Natural killer cell treated with Interleukin-12 subunit alpha and Interleukin-12 subunit beta and Interleukin-15 and Interleukin-18, amount 100 ng/mL, for 72 hours (primary cell): ENCODE measurements at regions not wholly inside any gene's neighbourhood (a gene's known extent, or its start where the extent isn't known, plus 50 kb on each side); places are given as distances from the start of the nearest gene placed in this dataset.

Experiments
- ATAC-seq, 2 donors: fragments of 150-1000 bp; cut with Tn5 transposase in 1 of 2; sonication (Bioruptor Pico), chemical (Tn5 transposase) in 1 of 2; 2 replicates each; pipeline ENCODE4 v1.10.0; 2021
- DNase-seq: peaks from one replicate; pipeline ENCODE4 v3.0.0; 2022; ENCODE audit warnings: low spot score
- H3K27ac Mint-ChIP-seq, 2 donors: 1 replicate in 1 of 2; 2 replicates in 1 of 2; pipeline ENCODE4 v1.8.0; 2022; ENCODE audit warnings: mixed read lengths in 2 of 2, mild to moderate bottlenecking in 1 of 2, moderate library complexity in 1 of 2
- H3K27me3 Mint-ChIP-seq, 2 donors: 1 replicate in 1 of 2; 2 replicates in 1 of 2; pipeline ENCODE4 v1.8.0; 2022; ENCODE audit warnings: mixed read lengths in 2 of 2
- H3K36me3 Mint-ChIP-seq: one replicate; pipeline ENCODE4 v1.8.0; 2022; ENCODE audit warnings: mixed read lengths
- H3K4me1 Mint-ChIP-seq, 2 donors: 1 replicate in 1 of 2; 2 replicates in 1 of 2; pipeline ENCODE4 v1.8.0; 2022; ENCODE audit warnings: low read depth in 2 of 2, mixed read lengths in 2 of 2, mild to moderate bottlenecking in 1 of 2
- H3K4me3 Mint-ChIP-seq: one replicate; pipeline ENCODE4 v1.8.0; 2022; ENCODE audit warnings: mixed read lengths
- H3K9me3 Mint-ChIP-seq: 2 replicates; pipeline ENCODE4 v1.8.0; 2022; ENCODE audit warnings: mixed read lengths

GRCh38 chr11:130546438-130546837, 98.0 kb downstream of the ADAMTS15 start:
- DNase-seq (no peak), ATAC-seq (peak in 1 of 2 donors; percentile 16)
- H3K27me3 Mint-ChIP-seq: peaks cover 11 to 14% of the 10 kb centered on the region in 2 donors
- H3K27ac Mint-ChIP-seq: no peak overlapping the region
- no peak overlapping the region for H3K4me3 Mint-ChIP-seq
- H3K4me1 Mint-ChIP-seq: no peaks in the 10 kb centered on the region
- H3K36me3 Mint-ChIP-seq: no peaks in the 10 kb centered on the region
- H3K9me3 Mint-ChIP-seq: no peaks in the 10 kb centered on the region

- Mint-ChIP-seq H3K9me3 (no peaks in the 10 kb centered on the region), H3K27ac (no peak overlapping the region), H3K4me3 (no peak overlapping the region), H3K27me3 (peaks cover 9 to 19% of the 10 kb centered on the region in 2 donors), H3K36me3 (no peaks in the 10 kb centered on the region), H3K4me1 (no peaks in the 10 kb centered on the region)
- DNase-seq (no peak), ATAC-seq (peak in 1 of 2 donors; percentile 5)
These were observed 98.7 kb downstream of the ADAMTS15 start for GRCh38 chr11:130546901-130547694.

GRCh38 chr11:130547761-130548490, 99.5 kb downstream of the ADAMTS15 start:
- DNase-seq: no peak
- no peak for ATAC-seq
- H3K4me1 Mint-ChIP-seq: no peaks in the 10 kb centered on the region
- no peaks in the 10 kb centered on the region for H3K9me3 Mint-ChIP-seq
- H3K27ac Mint-ChIP-seq: no peak overlapping the region
- peaks cover 6 to 12% of the 10 kb centered on the region in 2 donors for H3K27me3 Mint-ChIP-seq
- H3K4me3 Mint-ChIP-seq: no peak overlapping the region
- no peaks in the 10 kb centered on the region for H3K36me3 Mint-ChIP-seq

- H3K9me3 Mint-ChIP-seq: no peaks in the 10 kb centered on the region
- H3K27ac Mint-ChIP-seq: no peak overlapping the region
- ATAC-seq: no peak
- H3K4me3 Mint-ChIP-seq: no peak overlapping the region
- H3K36me3 Mint-ChIP-seq: no peaks in the 10 kb centered on the region
- no peak for DNase-seq
- no peaks in the 10 kb centered on the region for H3K4me1 Mint-ChIP-seq
- H3K27me3 Mint-ChIP-seq: peaks cover 6 to 12% of the 10 kb centered on the region in 2 donors
These were observed 100.0 kb downstream of the ADAMTS15 start for GRCh38 chr11:130548491-130548833.

- Mint-ChIP-seq H3K9me3 (no peaks in the 10 kb centered on the region), H3K4me1 (no peaks in the 10 kb centered on the region), H3K27ac (no peak overlapping the region), H3K27me3 (peaks cover 11 to 12% of the 10 kb centered on the region in 2 donors), H3K36me3 (no peaks in the 10 kb centered on the region), H3K4me3 (no peak overlapping the region)
- ATAC-seq (no peak), DNase-seq (no peak)
These were observed 101.1 kb downstream of the ADAMTS15 start for GRCh38 chr11:130549393-130549999.

GRCh38 chr11:130550150-130550549, 101.7 kb downstream of the ADAMTS15 start:
- Mint-ChIP-seq H3K36me3 (no peaks in the 10 kb centered on the region), H3K9me3 (no peaks in the 10 kb centered on the region), H3K27me3 (peaks cover 11 to 12% of the 10 kb centered on the region in 2 donors), H3K27ac (no peak overlapping the region), H3K4me3 (no peak overlapping the region), H3K4me1 (no peaks in the 10 kb centered on the region)
- ATAC-seq (no peak), DNase-seq (no peak)

GRCh38 chr11:130550984-130551383, 102.5 kb downstream of the ADAMTS15 start:
- Mint-ChIP-seq H3K9me3 (no peaks in the 10 kb centered on the region), H3K4me3 (no peak overlapping the region), H3K27ac (no peak overlapping the region), H3K36me3 (no peaks in the 10 kb centered on the region), H3K27me3 (peaks cover 11 to 12% of the 10 kb centered on the region in 2 donors), H3K4me1 (no peaks in the 10 kb centered on the region)
- ATAC-seq (no peak), DNase-seq (no peak)

GRCh38 chr11:130551388-130551787, 102.9 kb downstream of the ADAMTS15 start:
- no peak for ATAC-seq
- Mint-ChIP-seq H3K36me3 (no peaks in the 10 kb centered on the region), H3K4me1 (no peaks in the 10 kb centered on the region), H3K27me3 (peaks cover 11 to 12% of the 10 kb centered on the region in 2 donors), H3K4me3 (no peak overlapping the region), H3K9me3 (no peaks in the 10 kb centered on the region), H3K27ac (no peak overlapping the region)
- DNase-seq: no peak

GRCh38 chr11:130553306-130553705, 104.9 kb downstream of the ADAMTS15 start:
- H3K4me1 Mint-ChIP-seq: no peaks in the 10 kb centered on the region
- H3K27me3 Mint-ChIP-seq: peaks cover 11 to 12% of the 10 kb centered on the region in 2 donors
- no peak overlapping the region for H3K4me3 Mint-ChIP-seq
- no peak overlapping the region for H3K27ac Mint-ChIP-seq
- DNase-seq (no peak), ATAC-seq (no peak)
- no peaks in the 10 kb centered on the region for H3K36me3 Mint-ChIP-seq
- no peaks in the 10 kb centered on the region for H3K9me3 Mint-ChIP-seq

GRCh38 chr11:130554241-130555055, 106.0 kb downstream of the ADAMTS15 start:
- H3K27ac Mint-ChIP-seq: no peak overlapping the region
- DNase-seq (no peak), ATAC-seq (no peak)
- no peaks in the 10 kb centered on the region for H3K4me1 Mint-ChIP-seq
- no peaks in the 10 kb centered on the region for H3K36me3 Mint-ChIP-seq
- H3K4me3 Mint-ChIP-seq: no peak overlapping the region
- peaks cover 11 to 12% of the 10 kb centered on the region in 2 donors for H3K27me3 Mint-ChIP-seq
- no peaks in the 10 kb centered on the region for H3K9me3 Mint-ChIP-seq

GRCh38 chr11:130555251-130555841, 106.9 kb downstream of the ADAMTS15 start:
- DNase-seq (no peak), ATAC-seq (no peak)
- H3K4me3 Mint-ChIP-seq: no peak overlapping the region
- no peaks in the 10 kb centered on the region for H3K9me3 Mint-ChIP-seq
- peaks cover 11 to 12% of the 10 kb centered on the region in 2 donors for H3K27me3 Mint-ChIP-seq
- no peaks in the 10 kb centered on the region for H3K36me3 Mint-ChIP-seq
- no peak overlapping the region for H3K27ac Mint-ChIP-seq
- no peaks in the 10 kb centered on the region for H3K4me1 Mint-ChIP-seq

- DNase-seq: no peak
- Mint-ChIP-seq H3K4me1 (peaks cover 15 to 21% of the 10 kb centered on the region in 2 donors), H3K27me3 (no peaks in the 10 kb centered on the region), H3K36me3 (no peaks in the 10 kb centered on the region), H3K4me3 (no peak overlapping the region), H3K27ac (peak overlapping the region in 1 of 2 donors; percentile 36), H3K9me3 (no peaks in the 10 kb centered on the region)
- ATAC-seq: no peak
These were observed 111.7 kb downstream of the ADAMTS15 start for GRCh38 chr11:130560000-130560780.

- ATAC-seq: no peak
- no peaks in the 10 kb centered on the region for H3K36me3 Mint-ChIP-seq
- no peak for DNase-seq
- H3K9me3 Mint-ChIP-seq: no peaks in the 10 kb centered on the region
- peak overlapping the region in 1 of 2 donors; percentile 36 for H3K27ac Mint-ChIP-seq
- peak overlapping the region; percentile 1 for H3K4me3 Mint-ChIP-seq
- H3K27me3 Mint-ChIP-seq: no peaks in the 10 kb centered on the region
- peaks cover 15 to 21% of the 10 kb centered on the region in 2 donors for H3K4me1 Mint-ChIP-seq
These were observed 112.3 kb downstream of the ADAMTS15 start for GRCh38 chr11:130560781-130561109.
